CD4-positive, alpha-beta T cell (primary cell): ENCODE measurements at regions not wholly inside any gene's neighbourhood (a gene's known extent, or its start where the extent isn't known, plus 50 kb on each side); places are given as distances from the start of the nearest gene placed in this dataset.

ENCODE experiments used
- ATAC-seq: fragments of 200-7000 bp; cut with Tn5 transposase; one replicate; pipeline ENCODE4 v1.10.0; 2022; ENCODE audit warnings: mild to moderate bottlenecking; ENCODE audit not compliant: poor library complexity
- CTCF ChIA-PET: fragments of 350-600 bp; sonication (Branson Sonifier 250); formaldehyde crosslinking; loops from one replicate; lab custom pipeline; 2021; ENCODE audit warnings: antibody characterized with exemption, inconsistent platforms; lab: Charles Lee
- POLR2A ChIA-PET: fragments of 350-600 bp; sonication (Branson Sonifier 250); formaldehyde crosslinking; loops from one replicate; lab custom pipeline; 2021; ENCODE audit warnings: antibody characterized with exemption, inconsistent platforms; lab: Charles Lee
- DNase-seq, 14 experiments: peaks; one replicate each; pipeline ENCODE4 v3.0.0-alpha.2; 2013 to 2020; ENCODE audit warnings: mixed read lengths in 2 of 14
- H3K27ac ChIP-seq, 2 donors: one replicate each; pipeline versions ENCODE4 v1.5.1 to v1.7.0; 2013; ENCODE audit warnings: low read length in 2 of 2, low read depth in 1 of 2, mild to moderate bottlenecking in 1 of 2
- H3K27me3 ChIP-seq, 2 experiments: 1 replicate in 1 of 2; 2 replicates in 1 of 2; pipeline versions ENCODE4 v1.6.1 to v1.7.0; 2013; ENCODE audit warnings: low read length in 2 of 2, control low read depth in 1 of 2, mild to moderate bottlenecking in 1 of 2, moderate library complexity in 1 of 2; ENCODE audit not compliant: insufficient read depth in 2 of 2, control insufficient read depth in 1 of 2
- H3K36me3 ChIP-seq: one replicate; pipeline ENCODE4 v1.6.1; 2013; ENCODE audit warnings: low read length, control low read depth; ENCODE audit not compliant: insufficient read depth
- H3K4me1 ChIP-seq: one replicate; pipeline ENCODE4 v1.6.1; 2013; ENCODE audit warnings: low read length, control low read depth; ENCODE audit not compliant: insufficient read depth
- H3K4me3 ChIP-seq: one replicate; pipeline ENCODE4 v1.5.1; 2013; ENCODE audit warnings: mild to moderate bottlenecking, low read length, moderate library complexity
- H3K9me3 ChIP-seq, 2 experiments: 1 replicate in 1 of 2; 2 replicates in 1 of 2; pipeline versions ENCODE4 v1.6.1 to v1.7.0; 2013; ENCODE audit warnings: low read length in 2 of 2, mild to moderate bottlenecking in 2 of 2, control low read depth in 1 of 2, moderate library complexity in 1 of 2; ENCODE audit not compliant: control insufficient read depth in 1 of 2, insufficient read depth in 1 of 2
- H3K27ac Mint-ChIP-seq: one replicate; pipeline ENCODE4 v1.8.0; 2020; ENCODE audit warnings: mixed read lengths
- H3K27me3 Mint-ChIP-seq: one replicate; pipeline ENCODE4 v1.8.0; 2021; ENCODE audit warnings: mixed read lengths
- H3K36me3 Mint-ChIP-seq: one replicate; pipeline ENCODE4 v1.8.0; 2021; ENCODE audit warnings: low read depth, mixed read lengths
- H3K4me1 Mint-ChIP-seq: one replicate; pipeline ENCODE4 v1.8.0; 2021; ENCODE audit warnings: low read depth, mixed read lengths
- H3K4me3 Mint-ChIP-seq: one replicate; pipeline ENCODE4 v1.8.0; 2020; ENCODE audit warnings: mild to moderate bottlenecking, mixed read lengths
- H3K9me3 Mint-ChIP-seq: one replicate; pipeline ENCODE4 v1.8.0; 2020; ENCODE audit warnings: mixed read lengths
- CTCF ChIP-seq: fragments of 200-600 bp; IDR thresholded peaks from one replicate; pipeline ENCODE4 v1.8.0; 2022; ENCODE audit warnings: antibody characterized with exemption, mild to moderate bottlenecking
- intact Hi-C, 2 experiments: fragments of 100-400 bp; cut with DNase I in 1 of 2; cut with micrococcal nuclease in 1 of 2; formaldehyde crosslinking; loops; one replicate each; pipeline versions ENCODE4 v1.15.1 to v1.9.0; 2023 to 2025; cut with DNase I, micrococcal nuclease

GRCh38 chr2:180848393-180848792 lies 132.0 kb upstream of the UBE2E3 start:
- Histone ChIP-seq H3K4me3 (no peak overlapping the region), H3K27ac (no peak overlapping the region), H3K4me1 (no peaks in the 10 kb centered on the region), H3K36me3 (no peaks in the 10 kb centered on the region), H3K9me3 (no peaks in the 10 kb centered on the region), H3K27me3 (no peaks in the 10 kb centered on the region)
- intact Hi-C loops = no loop called here
- Mint-ChIP-seq H3K36me3 (no peaks in the 10 kb centered on the region), H3K4me1 (no peaks in the 10 kb centered on the region), H3K27me3 (no peaks in the 10 kb centered on the region), H3K9me3 (no peaks in the 10 kb centered on the region), H3K4me3 (no peak overlapping the region), H3K27ac (no peak overlapping the region)
- TF ChIP-seq CTCF = no peak
- POLR2A ChIA-PET = no interaction called here
- ATAC-seq = no peak
- DNase-seq = no peak
- CTCF ChIA-PET = no interaction called here

- DNase-seq = no peak
- no peaks in the 10 kb centered on the region for H3K36me3 ChIP-seq
- H3K27ac ChIP-seq = no peak overlapping the region
- H3K4me3 Mint-ChIP-seq = no peak overlapping the region
- no peaks in the 10 kb centered on the region for H3K9me3 Mint-ChIP-seq
- no peak for ATAC-seq
- H3K27me3 ChIP-seq = no peaks in the 10 kb centered on the region
- no peaks in the 10 kb centered on the region for H3K9me3 ChIP-seq
- no peaks in the 10 kb centered on the region for H3K4me1 ChIP-seq
- H3K27me3 Mint-ChIP-seq = no peaks in the 10 kb centered on the region
- H3K4me1 Mint-ChIP-seq = no peaks in the 10 kb centered on the region
- ChIA-PET CTCF (no interaction called here), POLR2A (no interaction called here)
- H3K36me3 Mint-ChIP-seq = no peaks in the 10 kb centered on the region
- TF ChIP-seq CTCF = no peak
- intact Hi-C loops = no loop called here
- H3K4me3 ChIP-seq = no peak overlapping the region
- H3K27ac Mint-ChIP-seq = no peak overlapping the region
Observed at GRCh38 chr2:180846756-180847472, 133.5 kb upstream of the UBE2E3 start.

GRCh38 chr2:180842461-180842860 lies 137.9 kb upstream of the UBE2E3 start:
- peaks cover 0 to 3% of the 10 kb centered on the region in 2 experiments for H3K9me3 ChIP-seq
- Mint-ChIP-seq H3K27ac (no peak overlapping the region), H3K36me3 (no peaks in the 10 kb centered on the region), H3K9me3 (peaks cover 2% of the 10 kb centered on the region), H3K27me3 (no peaks in the 10 kb centered on the region), H3K4me1 (no peaks in the 10 kb centered on the region), H3K4me3 (no peak overlapping the region)
- no peak for TF ChIP-seq CTCF
- DNase-seq = no peak
- no peaks in the 10 kb centered on the region for H3K36me3 ChIP-seq
- ChIA-PET POLR2A (no interaction called here), CTCF (interaction anchor here (0.6 kb wide), 1 partner anchor 368 kb away, joined by 3 read pairs; no protein-coding TSS in a partner anchor)
- ATAC-seq = no peak
- intact Hi-C loops = no loop called here
- no peaks in the 10 kb centered on the region for H3K4me1 ChIP-seq
- H3K27ac ChIP-seq = no peak overlapping the region
- no peak overlapping the region for H3K4me3 ChIP-seq
- H3K27me3 ChIP-seq = peaks cover 0 to 5% of the 10 kb centered on the region in 2 experiments
